ENCODE measurements at regions not wholly inside any gene's neighbourhood (a gene's known extent, or its start where the extent isn't known, plus 50 kb on each side); places are given as distances from the start of the nearest gene placed in this dataset.

DNA sequence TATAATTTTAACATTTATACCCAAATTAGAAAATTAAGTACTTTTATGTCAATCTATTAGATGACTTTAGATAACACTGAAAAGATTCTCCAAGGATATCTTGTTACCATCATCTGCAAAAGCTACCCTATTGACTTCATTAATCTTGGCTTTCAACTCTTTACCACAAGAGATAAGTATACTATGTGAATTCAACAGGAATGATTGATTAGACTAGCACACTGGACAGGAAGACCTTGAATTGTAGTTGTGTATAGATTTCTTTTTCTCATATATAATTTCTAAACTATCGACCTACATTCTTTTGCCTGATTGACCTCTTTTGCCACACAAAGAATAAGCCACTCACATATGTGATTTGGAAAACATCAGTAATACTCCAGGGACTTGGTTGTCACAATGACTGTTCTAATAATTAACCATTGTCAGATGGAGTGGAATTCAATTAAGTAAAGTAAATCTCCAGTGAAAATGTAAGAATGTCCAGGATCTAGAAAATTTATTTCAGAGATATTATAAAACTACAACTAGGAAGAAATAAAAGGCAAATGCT, 1132.0 kb downstream of the SORCS1 start (continued):
- TF ChIP-seq, protein P1, sequence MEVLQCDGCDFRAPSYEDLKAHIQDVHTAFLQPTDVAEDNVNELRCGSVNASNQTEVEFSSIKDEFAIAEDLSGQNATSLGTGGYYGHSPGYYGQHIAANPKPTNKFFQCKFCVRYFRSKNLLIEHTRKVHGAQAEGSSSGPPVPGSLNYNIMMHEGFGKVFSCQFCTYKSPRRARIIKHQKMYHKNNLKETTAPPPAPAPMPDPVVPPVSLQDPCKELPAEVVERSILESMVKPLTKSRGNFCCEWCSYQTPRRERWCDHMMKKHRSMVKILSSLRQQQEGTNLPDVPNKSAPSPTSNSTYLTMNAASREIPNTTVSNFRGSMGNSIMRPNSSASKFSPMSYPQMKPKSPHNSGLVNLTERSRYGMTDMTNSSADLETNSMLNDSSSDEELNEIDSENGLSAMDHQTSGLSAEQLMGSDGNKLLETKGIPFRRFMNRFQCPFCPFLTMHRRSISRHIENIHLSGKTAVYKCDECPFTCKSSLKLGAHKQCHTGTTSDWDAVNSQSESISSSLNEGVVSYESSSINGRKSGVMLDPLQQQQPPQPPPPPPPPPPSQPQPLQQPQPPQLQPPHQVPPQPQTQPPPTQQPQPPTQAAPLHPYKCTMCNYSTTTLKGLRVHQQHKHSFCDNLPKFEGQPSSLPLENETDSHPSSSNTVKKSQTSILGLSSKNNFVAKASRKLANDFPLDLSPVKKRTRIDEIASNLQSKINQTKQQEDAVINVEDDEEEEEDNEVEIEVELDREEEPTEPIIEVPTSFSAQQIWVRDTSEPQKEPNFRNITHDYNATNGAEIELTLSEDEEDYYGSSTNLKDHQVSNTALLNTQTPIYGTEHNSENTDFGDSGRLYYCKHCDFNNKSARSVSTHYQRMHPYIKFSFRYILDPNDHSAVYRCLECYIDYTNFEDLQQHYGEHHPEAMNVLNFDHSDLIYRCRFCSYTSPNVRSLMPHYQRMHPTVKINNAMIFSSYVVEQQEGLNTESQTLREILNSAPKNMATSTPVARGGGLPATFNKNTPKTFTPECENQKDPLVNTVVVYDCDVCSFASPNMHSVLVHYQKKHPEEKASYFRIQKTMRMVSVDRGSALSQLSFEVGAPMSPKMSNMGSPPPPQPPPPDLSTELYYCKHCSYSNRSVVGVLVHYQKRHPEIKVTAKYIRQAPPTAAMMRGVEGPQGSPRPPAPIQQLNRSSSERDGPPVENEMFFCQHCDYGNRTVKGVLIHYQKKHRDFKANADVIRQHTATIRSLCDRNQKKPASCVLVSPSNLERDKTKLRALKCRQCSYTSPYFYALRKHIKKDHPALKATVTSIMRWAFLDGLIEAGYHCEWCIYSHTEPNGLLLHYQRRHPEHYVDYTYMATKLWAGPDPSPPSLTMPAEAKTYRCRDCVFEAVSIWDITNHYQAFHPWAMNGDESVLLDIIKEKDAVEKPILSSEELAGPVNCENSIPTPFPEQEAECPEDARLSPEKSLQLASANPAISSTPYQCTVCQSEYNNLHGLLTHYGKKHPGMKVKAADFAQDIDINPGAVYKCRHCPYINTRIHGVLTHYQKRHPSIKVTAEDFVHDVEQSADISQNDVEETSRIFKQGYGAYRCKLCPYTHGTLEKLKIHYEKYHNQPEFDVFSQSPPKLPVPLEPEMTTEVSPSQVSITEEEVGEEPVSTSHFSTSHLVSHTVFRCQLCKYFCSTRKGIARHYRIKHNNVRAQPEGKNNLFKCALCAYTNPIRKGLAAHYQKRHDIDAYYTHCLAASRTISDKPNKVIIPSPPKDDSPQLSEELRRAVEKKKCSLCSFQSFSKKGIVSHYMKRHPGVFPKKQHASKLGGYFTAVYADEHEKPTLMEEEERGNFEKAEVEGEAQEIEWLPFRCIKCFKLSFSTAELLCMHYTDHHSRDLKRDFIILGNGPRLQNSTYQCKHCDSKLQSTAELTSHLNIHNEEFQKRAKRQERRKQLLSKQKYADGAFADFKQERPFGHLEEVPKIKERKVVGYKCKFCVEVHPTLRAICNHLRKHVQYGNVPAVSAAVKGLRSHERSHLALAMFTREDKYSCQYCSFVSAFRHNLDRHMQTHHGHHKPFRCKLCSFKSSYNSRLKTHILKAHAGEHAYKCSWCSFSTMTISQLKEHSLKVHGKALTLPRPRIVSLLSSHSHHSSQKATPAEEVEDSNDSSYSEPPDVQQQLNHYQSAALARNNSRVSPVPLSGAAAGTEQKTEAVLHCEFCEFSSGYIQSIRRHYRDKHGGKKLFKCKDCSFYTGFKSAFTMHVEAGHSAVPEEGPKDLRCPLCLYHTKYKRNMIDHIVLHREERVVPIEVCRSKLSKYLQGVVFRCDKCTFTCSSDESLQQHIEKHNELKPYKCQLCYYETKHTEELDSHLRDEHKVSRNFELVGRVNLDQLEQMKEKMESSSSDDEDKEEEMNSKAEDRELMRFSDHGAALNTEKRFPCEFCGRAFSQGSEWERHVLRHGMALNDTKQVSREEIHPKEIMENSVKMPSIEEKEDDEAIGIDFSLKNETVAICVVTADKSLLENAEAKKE (CRISPR knock-in tag; IDR thresholded peaks at IDR 0.05), result no peak
- TF ChIP-seq NANOG (IDR thresholded peaks at IDR 0.05; ENCODE audit: borderline replicate concordance) (no peak), EZH2 (IDR thresholded peaks at IDR 0.05; ENCODE audit: low read depth, unreplicated experiment) (no peak), POLR2AphosphoS5 (IDR thresholded peaks at IDR 0.05; ENCODE audit: low read depth) (no peak), EZH2phosphoT487 (IDR thresholded peaks at IDR 0.05; ENCODE audit: unreplicated experiment) (no peak), CREB1 (CRISPR knock-in tag; IDR thresholded peaks at IDR 0.05; ENCODE audit: low read depth) (no peak), ZNF331 (CRISPR knock-in tag; IDR thresholded peaks at IDR 0.05; ENCODE audit: low read depth) (no peak), STAT1 (IDR thresholded peaks at IDR 0.05; ENCODE audit: unreplicated experiment) (no peak)
- TF ChIP-seq, protein P2, sequence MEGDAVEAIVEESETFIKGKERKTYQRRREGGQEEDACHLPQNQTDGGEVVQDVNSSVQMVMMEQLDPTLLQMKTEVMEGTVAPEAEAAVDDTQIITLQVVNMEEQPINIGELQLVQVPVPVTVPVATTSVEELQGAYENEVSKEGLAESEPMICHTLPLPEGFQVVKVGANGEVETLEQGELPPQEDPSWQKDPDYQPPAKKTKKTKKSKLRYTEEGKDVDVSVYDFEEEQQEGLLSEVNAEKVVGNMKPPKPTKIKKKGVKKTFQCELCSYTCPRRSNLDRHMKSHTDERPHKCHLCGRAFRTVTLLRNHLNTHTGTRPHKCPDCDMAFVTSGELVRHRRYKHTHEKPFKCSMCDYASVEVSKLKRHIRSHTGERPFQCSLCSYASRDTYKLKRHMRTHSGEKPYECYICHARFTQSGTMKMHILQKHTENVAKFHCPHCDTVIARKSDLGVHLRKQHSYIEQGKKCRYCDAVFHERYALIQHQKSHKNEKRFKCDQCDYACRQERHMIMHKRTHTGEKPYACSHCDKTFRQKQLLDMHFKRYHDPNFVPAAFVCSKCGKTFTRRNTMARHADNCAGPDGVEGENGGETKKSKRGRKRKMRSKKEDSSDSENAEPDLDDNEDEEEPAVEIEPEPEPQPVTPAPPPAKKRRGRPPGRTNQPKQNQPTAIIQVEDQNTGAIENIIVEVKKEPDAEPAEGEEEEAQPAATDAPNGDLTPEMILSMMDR (conservative IDR thresholded peaks at IDR 0.05; ENCODE audit: low read depth in 2 of 2), result no peak

All from GM23338 (cell line).